Mammary epithelial cell (primary cell): ENCODE measurements at regions not wholly inside any gene's neighbourhood (a gene's known extent, or its start where the extent isn't known, plus 50 kb on each side); places are given as distances from the start of the nearest gene placed in this dataset.

Source experiments
- CTCF ChIP-seq, 2 donors: IDR thresholded peaks in 1 of 2; conservative IDR thresholded peaks in 1 of 2; 2 replicates each; pipeline ENCODE4 v1.5.1; 2011 to 2012; ENCODE audit warnings: inconsistent platforms in 2 of 2, low read length in 2 of 2, mild to moderate bottlenecking in 2 of 2, control low read depth in 1 of 2, low read depth in 1 of 2; ENCODE audit not compliant: insufficient read depth in 1 of 2; ENCODE audit errors: extremely low read depth in 1 of 2
- EZH2 ChIP-seq: IDR thresholded peaks from 2 replicates; pipeline ENCODE4 v1.6.1; 2012; ENCODE audit warnings: low read length, inconsistent platforms, borderline replicate concordance

- TF ChIP-seq CTCF (conservative IDR thresholded peaks at IDR 0.05 in 1 of 2, IDR thresholded peaks at IDR 0.05 in 1 of 2; ENCODE audit: extremely low read depth in 1 of 2, insufficient read depth in 1 of 2, low read depth in 1 of 2, low read length in 2 of 2) (no peak), EZH2 (no peak)
Measured at GRCh38 chr7:157080111-157080730, 58.5 kb upstream of the UBE3C start.
